ENCODE measurements at regions not wholly inside any gene's neighbourhood (a gene's known extent, or its start where the extent isn't known, plus 50 kb on each side); places are given as distances from the start of the nearest gene placed in this dataset.

DNA sequence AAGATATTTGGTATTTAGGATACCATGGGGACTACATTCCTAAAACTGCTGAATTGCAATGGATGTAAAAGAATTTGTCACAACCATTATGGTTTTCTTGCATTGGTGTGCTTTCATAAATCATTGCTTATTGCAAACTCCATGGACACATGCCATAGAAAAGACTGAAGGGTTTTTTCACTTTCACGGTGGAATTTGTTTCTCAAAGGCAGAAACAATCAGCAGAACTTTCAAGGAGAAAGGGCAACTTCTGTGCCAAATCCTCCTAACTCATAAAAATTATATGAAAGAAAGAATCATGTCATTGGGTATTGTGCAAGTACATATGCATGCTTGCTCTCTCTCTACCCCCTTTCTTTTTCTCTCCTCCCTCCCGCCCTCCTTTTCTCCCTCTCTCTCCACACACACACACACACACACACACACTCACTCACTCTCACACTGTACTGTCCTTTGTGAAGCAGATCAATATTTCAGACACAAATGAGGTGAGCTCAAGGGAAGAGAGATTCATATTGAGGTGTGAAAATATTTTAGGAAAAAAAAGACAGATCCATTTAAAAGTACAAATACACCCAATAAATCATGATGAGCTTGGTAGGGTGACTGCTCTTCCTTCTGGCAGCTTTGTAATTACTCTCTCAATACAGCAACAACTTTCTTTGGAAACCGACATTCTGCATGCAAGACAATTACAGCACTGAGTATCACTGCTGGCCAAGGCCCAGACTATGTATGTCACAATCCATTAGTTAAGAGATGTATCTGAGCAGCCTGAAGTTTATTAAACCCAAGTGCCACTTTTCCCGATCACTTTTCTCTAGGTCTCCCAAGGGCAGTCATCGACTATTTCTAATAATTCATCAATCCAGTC lies 492.6 kb downstream of the TUSC7 start:
- TF ChIP-seq, protein P1, sequence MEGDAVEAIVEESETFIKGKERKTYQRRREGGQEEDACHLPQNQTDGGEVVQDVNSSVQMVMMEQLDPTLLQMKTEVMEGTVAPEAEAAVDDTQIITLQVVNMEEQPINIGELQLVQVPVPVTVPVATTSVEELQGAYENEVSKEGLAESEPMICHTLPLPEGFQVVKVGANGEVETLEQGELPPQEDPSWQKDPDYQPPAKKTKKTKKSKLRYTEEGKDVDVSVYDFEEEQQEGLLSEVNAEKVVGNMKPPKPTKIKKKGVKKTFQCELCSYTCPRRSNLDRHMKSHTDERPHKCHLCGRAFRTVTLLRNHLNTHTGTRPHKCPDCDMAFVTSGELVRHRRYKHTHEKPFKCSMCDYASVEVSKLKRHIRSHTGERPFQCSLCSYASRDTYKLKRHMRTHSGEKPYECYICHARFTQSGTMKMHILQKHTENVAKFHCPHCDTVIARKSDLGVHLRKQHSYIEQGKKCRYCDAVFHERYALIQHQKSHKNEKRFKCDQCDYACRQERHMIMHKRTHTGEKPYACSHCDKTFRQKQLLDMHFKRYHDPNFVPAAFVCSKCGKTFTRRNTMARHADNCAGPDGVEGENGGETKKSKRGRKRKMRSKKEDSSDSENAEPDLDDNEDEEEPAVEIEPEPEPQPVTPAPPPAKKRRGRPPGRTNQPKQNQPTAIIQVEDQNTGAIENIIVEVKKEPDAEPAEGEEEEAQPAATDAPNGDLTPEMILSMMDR (IDR thresholded peaks at IDR 0.05) = no peak
- TF ChIP-seq POLR2A (IDR thresholded peaks at IDR 0.05) = no peak
